Gastrocnemius medialis (tissue), 4 donors: ENCODE measurements at regions not wholly inside any gene's neighbourhood (a gene's known extent, or its start where the extent isn't known, plus 50 kb on each side); places are given as distances from the start of the nearest gene placed in this dataset.

Source experiments
- ATAC-seq, 2 donors: fragments of 150-250 bp; one replicate each; pipeline ENCODE4 v1.9.1; 2016
- DNase-seq, 2 donors: peaks; one replicate each; pipeline ENCODE4 v3.0.0-alpha.2; 2019
- H3K27ac ChIP-seq, 4 donors: fragments of 200-600 bp; sonication (generic); 1 replicate in 1 of 4; 2 replicates in 3 of 4; pipeline ENCODE4 v1.5.1; 2016 to 2018; ENCODE audit warnings: mild to moderate bottlenecking in 2 of 4, moderate library complexity in 1 of 4
- H3K27me3 ChIP-seq, 3 donors: fragments of 200-600 bp; sonication (generic) in 2 of 3; 1 replicate in 1 of 3; 2 replicates in 2 of 3; pipeline versions ENCODE4 v1.5.1 to v1.6.0; 2016 to 2019; ENCODE audit warnings: mild to moderate bottlenecking in 1 of 3, moderate library complexity in 1 of 3
- H3K36me3 ChIP-seq, 2 donors: fragments of 200-600 bp; sonication (generic) in 1 of 2; one replicate each; pipeline ENCODE4 v1.5.1; 2017 to 2018
- H3K4me1 ChIP-seq, 2 donors: fragments of 200-600 bp; sonication (generic) in 1 of 2; one replicate each; pipeline ENCODE4 v1.5.1; 2016 to 2017; ENCODE audit warnings: mild to moderate bottlenecking in 2 of 2
- H3K4me3 ChIP-seq, 4 donors: fragments of 200-600 bp; sonication (generic) in 3 of 4; 1 replicate in 1 of 4; 2 replicates in 3 of 4; pipeline ENCODE4 v1.5.1; 2016 to 2019; ENCODE audit warnings: mild to moderate bottlenecking in 2 of 4
- H3K9me3 ChIP-seq, 3 donors: fragments of 200-600 bp; sonication (generic) in 2 of 3; 1 replicate in 1 of 3; 2 replicates in 2 of 3; pipeline ENCODE4 v1.5.1; 2016 to 2019
- POLR2A ChIP-seq, 2 donors: fragments of 450-650 bp; IDR thresholded peaks; one replicate each; pipeline ENCODE4 v1.6.1; 2017; ENCODE audit warnings: antibody characterized with exemption in 2 of 2, mild to moderate bottlenecking in 2 of 2, moderate library complexity in 2 of 2
- in situ Hi-C, 4 donors: fragments of 200-750 bp; cut with MboI; loops; one replicate each; pipeline versions ENCODE4 v1.15.0 to v1.8.0; 2017; ENCODE audit warnings: low sequenced_read_pairs in 4 of 4
- intact Hi-C: fragments of 100-400 bp; cut with DNase I; formaldehyde crosslinking; loops from one replicate; pipeline ENCODE4 v1.15.1; 2023; ENCODE audit warnings: low total_unique reads
- TF ChIP-seq, protein P1 (sequence below), 5 experiments: fragments of 450-650 bp in 3 of 5; fragments of 200-600 bp in 2 of 5; sonication (generic) in 2 of 5; IDR thresholded peaks in 4 of 5; conservative IDR thresholded peaks in 1 of 5; 1 replicate in 4 of 5; 2 replicates in 1 of 5; pipeline ENCODE4 v1.5.1; 2016 to 2019; ENCODE audit warnings: antibody characterized with exemption in 5 of 5, mild to moderate bottlenecking in 3 of 5, moderate library complexity in 3 of 5

DNA sequence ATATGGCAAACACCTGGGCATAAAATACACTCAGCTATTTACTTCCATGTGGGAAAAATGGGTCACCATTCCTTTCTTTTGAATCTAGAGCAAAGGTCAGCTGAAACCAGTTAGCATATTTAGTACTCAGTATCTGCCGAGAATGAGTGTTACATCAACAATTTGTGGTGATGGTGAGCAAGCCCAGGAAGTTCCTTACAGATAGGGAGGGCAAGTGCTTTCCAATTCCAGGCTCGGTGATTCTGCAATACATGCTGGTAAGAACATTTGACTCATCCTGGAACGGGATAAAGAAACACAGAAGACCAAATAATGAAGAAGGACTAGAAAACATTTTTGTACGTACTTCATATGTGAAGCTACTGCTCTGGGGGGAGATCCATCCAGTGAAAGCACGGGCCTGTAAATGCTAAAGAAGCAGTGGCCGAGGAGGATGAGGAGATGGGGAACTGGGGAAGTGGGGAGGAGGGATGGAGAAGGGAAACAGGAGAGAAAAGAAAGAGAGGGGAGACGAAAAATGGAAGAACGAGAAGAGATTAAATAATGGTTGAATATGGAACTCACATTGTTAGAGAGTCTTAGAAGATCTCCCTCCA, 251.9 kb downstream of the TTC32 start:
- DNase-seq (peak; percentile 14 to 50), ATAC-seq (peak; percentile 80 to 82)
- TF ChIP-seq POLR2A (IDR thresholded peaks at IDR 0.05) = no peak
- TF ChIP-seq, protein P1, sequence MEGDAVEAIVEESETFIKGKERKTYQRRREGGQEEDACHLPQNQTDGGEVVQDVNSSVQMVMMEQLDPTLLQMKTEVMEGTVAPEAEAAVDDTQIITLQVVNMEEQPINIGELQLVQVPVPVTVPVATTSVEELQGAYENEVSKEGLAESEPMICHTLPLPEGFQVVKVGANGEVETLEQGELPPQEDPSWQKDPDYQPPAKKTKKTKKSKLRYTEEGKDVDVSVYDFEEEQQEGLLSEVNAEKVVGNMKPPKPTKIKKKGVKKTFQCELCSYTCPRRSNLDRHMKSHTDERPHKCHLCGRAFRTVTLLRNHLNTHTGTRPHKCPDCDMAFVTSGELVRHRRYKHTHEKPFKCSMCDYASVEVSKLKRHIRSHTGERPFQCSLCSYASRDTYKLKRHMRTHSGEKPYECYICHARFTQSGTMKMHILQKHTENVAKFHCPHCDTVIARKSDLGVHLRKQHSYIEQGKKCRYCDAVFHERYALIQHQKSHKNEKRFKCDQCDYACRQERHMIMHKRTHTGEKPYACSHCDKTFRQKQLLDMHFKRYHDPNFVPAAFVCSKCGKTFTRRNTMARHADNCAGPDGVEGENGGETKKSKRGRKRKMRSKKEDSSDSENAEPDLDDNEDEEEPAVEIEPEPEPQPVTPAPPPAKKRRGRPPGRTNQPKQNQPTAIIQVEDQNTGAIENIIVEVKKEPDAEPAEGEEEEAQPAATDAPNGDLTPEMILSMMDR (IDR thresholded peaks at IDR 0.05 in 4 of 5, conservative IDR thresholded peaks at IDR 0.05 in 1 of 5) = no peak
- H3K36me3 ChIP-seq = no peaks in the 10 kb centered on the region
- H3K9me3 ChIP-seq = no peaks in the 10 kb centered on the region
- H3K4me3 ChIP-seq = no peak overlapping the region
- peak overlapping the region in 2 of 4 donors; percentile 31 to 39 for H3K27ac ChIP-seq
- intact Hi-C loops = no loop called here
- H3K4me1 ChIP-seq = no peaks in the 10 kb centered on the region
- no peaks in the 10 kb centered on the region for H3K27me3 ChIP-seq
- in situ Hi-C loops = no loop called here

DNA sequence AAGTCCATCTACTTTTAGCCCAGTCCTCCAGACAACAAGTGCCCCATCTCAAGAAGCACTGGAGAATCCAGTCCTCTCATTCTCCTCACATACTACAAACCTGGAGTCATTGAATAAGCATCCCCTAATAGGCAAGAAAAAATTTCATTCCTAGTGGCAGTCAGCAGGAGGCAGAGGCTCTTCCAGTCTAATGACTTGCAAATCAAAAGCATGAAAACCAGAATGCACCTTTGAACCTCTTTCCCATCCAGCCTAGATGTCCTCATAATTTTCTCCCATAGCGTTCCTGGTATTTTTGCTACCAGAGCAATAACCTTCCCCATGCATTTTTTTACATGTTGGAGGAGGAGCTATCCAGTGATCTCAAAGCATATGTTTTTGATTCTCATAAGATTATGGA, 252.6 kb downstream of the TTC32 start:
- Histone ChIP-seq H3K36me3 (no peaks in the 10 kb centered on the region), H3K27ac (no peak overlapping the region), H3K4me3 (no peak overlapping the region), H3K27me3 (no peaks in the 10 kb centered on the region), H3K9me3 (no peaks in the 10 kb centered on the region), H3K4me1 (no peaks in the 10 kb centered on the region)
- ATAC-seq (no peak), DNase-seq (no peak)
- TF ChIP-seq, protein P1 (IDR thresholded peaks at IDR 0.05 in 4 of 5, conservative IDR thresholded peaks at IDR 0.05 in 1 of 5) = no peak
- no peak for TF ChIP-seq POLR2A (IDR thresholded peaks at IDR 0.05)
- intact Hi-C loops (no loop called here), in situ Hi-C loops (no loop called here)

DNA sequence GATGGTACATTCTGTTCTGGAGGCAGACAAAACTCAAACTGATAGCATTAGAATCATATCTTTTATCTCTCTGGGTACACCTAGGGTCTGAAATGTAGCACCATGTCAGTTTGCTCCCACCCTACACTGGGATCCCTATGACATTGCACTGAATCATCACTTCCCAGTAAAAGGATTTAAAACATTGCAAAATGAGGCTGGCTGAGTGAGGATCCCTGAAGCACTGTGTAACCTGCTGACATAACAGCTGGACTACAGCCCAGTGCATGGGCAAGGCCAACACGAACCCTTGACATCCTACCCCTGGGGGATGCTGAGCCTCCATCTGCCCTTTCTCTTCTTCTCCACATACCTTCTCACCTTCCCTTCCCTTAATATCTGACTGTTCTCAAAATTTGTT, 253.2 kb downstream of the TTC32 start:
- ATAC-seq = peak in 1 of 2 donors; percentile 61
- no peak overlapping the region for H3K4me3 ChIP-seq
- H3K36me3 ChIP-seq = no peaks in the 10 kb centered on the region
- no peaks in the 10 kb centered on the region for H3K4me1 ChIP-seq
- in situ Hi-C loops (no loop called here), intact Hi-C loops (no loop called here)
- H3K9me3 ChIP-seq = no peaks in the 10 kb centered on the region
- no peaks in the 10 kb centered on the region for H3K27me3 ChIP-seq
- TF ChIP-seq, protein P1 (IDR thresholded peaks at IDR 0.05 in 4 of 5, conservative IDR thresholded peaks at IDR 0.05 in 1 of 5) = no peak
- no peak for TF ChIP-seq POLR2A (IDR thresholded peaks at IDR 0.05)
- H3K27ac ChIP-seq = no peak overlapping the region
- no peak for DNase-seq

DNA sequence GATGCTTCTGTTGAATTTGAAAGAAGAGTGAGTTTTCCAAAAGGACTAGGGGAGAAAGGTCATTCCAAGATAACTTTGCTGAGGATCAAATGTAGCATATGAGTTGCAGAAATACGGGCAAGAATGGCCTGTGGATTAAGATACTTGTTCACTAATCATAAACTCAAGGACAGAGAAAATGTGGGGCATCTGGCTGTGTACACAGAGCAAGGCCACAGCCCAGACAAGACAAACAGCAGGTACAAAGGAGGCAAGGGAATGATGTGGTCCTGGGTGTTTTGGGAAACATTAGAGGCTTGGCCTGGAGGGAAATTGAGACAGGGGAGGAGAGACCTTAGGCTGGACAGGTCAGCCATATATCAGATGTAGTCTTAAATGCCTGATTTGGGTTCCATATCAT, 254.8 kb downstream of the TTC32 start:
- TF ChIP-seq, protein P1 (IDR thresholded peaks at IDR 0.05 in 4 of 5, conservative IDR thresholded peaks at IDR 0.05 in 1 of 5) = no peak
- no peak for TF ChIP-seq POLR2A (IDR thresholded peaks at IDR 0.05)
- no peak for ATAC-seq
- no peak overlapping the region for H3K4me3 ChIP-seq
- no peaks in the 10 kb centered on the region for H3K36me3 ChIP-seq
- intact Hi-C loops (no loop called here), in situ Hi-C loops (no loop called here)
- H3K4me1 ChIP-seq = no peaks in the 10 kb centered on the region
- no peaks in the 10 kb centered on the region for H3K9me3 ChIP-seq
- no peaks in the 10 kb centered on the region for H3K27me3 ChIP-seq
- no peak overlapping the region for H3K27ac ChIP-seq
- no peak for DNase-seq

DNA sequence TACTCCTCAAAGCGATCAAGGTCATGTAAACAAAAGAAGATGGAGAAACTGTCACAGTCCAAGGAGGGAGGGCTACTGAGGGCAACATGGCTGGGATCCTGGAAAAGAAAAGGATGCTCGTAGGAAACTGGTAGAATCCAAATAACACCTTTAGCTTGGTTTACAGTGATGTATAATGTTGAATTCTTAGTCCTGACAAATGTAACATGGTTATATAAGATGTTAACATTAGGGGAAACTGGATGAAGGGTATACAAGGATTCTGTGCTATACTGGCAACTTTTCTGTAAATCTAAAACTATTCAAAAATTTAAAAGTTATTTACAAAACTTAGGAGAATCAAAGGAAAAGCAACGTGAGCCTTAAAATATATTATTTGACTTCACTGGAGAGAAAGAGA, 257.0 kb downstream of the TTC32 start:
- DNase-seq (no peak), ATAC-seq (no peak)
- intact Hi-C loops (no loop called here), in situ Hi-C loops (no loop called here)
- no peaks in the 10 kb centered on the region for H3K36me3 ChIP-seq
- TF ChIP-seq, protein P1 (IDR thresholded peaks at IDR 0.05 in 4 of 5, conservative IDR thresholded peaks at IDR 0.05 in 1 of 5) = no peak
- no peak for TF ChIP-seq POLR2A (IDR thresholded peaks at IDR 0.05)
- H3K9me3 ChIP-seq = no peaks in the 10 kb centered on the region
- no peak overlapping the region for H3K4me3 ChIP-seq
- no peak overlapping the region for H3K27ac ChIP-seq
- no peaks in the 10 kb centered on the region for H3K27me3 ChIP-seq
- no peaks in the 10 kb centered on the region for H3K4me1 ChIP-seq
